ENCODE measurements at regions not wholly inside any gene's neighbourhood (a gene's known extent, or its start where the extent isn't known, plus 50 kb on each side); places are given as distances from the start of the nearest gene placed in this dataset.

GRCh38 chr2:22812065-22812680 lies 572.8 kb upstream of the KLHL29 start:
- no peak for DNase-seq

- DNase-seq: peak; percentile 26 to 75
Observed at GRCh38 chr2:22817197-22817596, 567.8 kb upstream of the KLHL29 start.

- DNase-seq: no peak
Observed at GRCh38 chr2:22821458-22821857, 563.5 kb upstream of the KLHL29 start.

GRCh38 chr2:22822835-22823234 lies 562.1 kb upstream of the KLHL29 start:
- no peak for DNase-seq

- DNase-seq: no peak
Observed at GRCh38 chr2:22824618-22825017, 560.4 kb upstream of the KLHL29 start.

GRCh38 chr2:22826703-22827102 lies 558.3 kb upstream of the KLHL29 start:
- DNase-seq: no peak

GRCh38 chr2:22829791-22830190 lies 555.2 kb upstream of the KLHL29 start:
- no peak for DNase-seq

GRCh38 chr2:22832196-22832595 lies 552.8 kb upstream of the KLHL29 start:
- no peak for DNase-seq

GRCh38 chr2:22838461-22838860 lies 546.5 kb upstream of the KLHL29 start:
- no peak for DNase-seq

GRCh38 chr2:22842205-22842869 lies 542.6 kb upstream of the KLHL29 start:
- DNase-seq: no peak

- DNase-seq: no peak
Observed at GRCh38 chr2:22843919-22844537, 541.0 kb upstream of the KLHL29 start.

- DNase-seq: no peak
Observed at GRCh38 chr2:22850310-22850709, 534.7 kb upstream of the KLHL29 start.

GRCh38 chr2:22854588-22854987 lies 530.4 kb upstream of the KLHL29 start:
- no peak for DNase-seq

- DNase-seq: no peak
Observed at GRCh38 chr2:22855081-22855480, 529.9 kb upstream of the KLHL29 start.

- no peak for DNase-seq
Observed at GRCh38 chr2:22855761-22856184, 529.2 kb upstream of the KLHL29 start.

GRCh38 chr2:22867973-22868372 lies 517.0 kb upstream of the KLHL29 start:
- no peak for DNase-seq

- DNase-seq: no peak
Observed at GRCh38 chr2:22878121-22878520, 506.9 kb upstream of the KLHL29 start.

- no peak for DNase-seq
Observed at GRCh38 chr2:22879009-22879863, 505.7 kb upstream of the KLHL29 start.

- DNase-seq: no peak
Observed at GRCh38 chr2:22880161-22880560, 504.8 kb upstream of the KLHL29 start.

- no peak for DNase-seq
Observed at GRCh38 chr2:22882011-22882410, 503.0 kb upstream of the KLHL29 start.

- DNase-seq: no peak
Observed at GRCh38 chr2:22882643-22883042, 502.3 kb upstream of the KLHL29 start.

- no peak for DNase-seq
Observed at GRCh38 chr2:22883054-22883453, 501.9 kb upstream of the KLHL29 start.

GRCh38 chr2:22885245-22885644 lies 499.7 kb upstream of the KLHL29 start:
- no peak for DNase-seq

All from SW 1271 (cell line).